SK-N-SH (cell line): ENCODE measurements at regions not wholly inside any gene's neighbourhood (a gene's known extent, or its start where the extent isn't known, plus 50 kb on each side); places are given as distances from the start of the nearest gene placed in this dataset.
A peak's percentile ranks its signal among the peaks of the same experiment; 100 is the strongest.

ENCODE experiments used
- CTCF ChIA-PET: fragments of 300-600, 350-600 bp; formaldehyde crosslinking; extraction: SDS; loops from one replicate; lab custom pipeline; 2021; lab: Yijun Ruan, JAX
- POLR2A ChIA-PET: fragments of 350-600 bp; sonication (Branson Sonifier 250); formaldehyde crosslinking; extraction: SDS; loops from one replicate; lab custom pipeline; 2020; ENCODE audit warnings: antibody characterized with exemption, inconsistent platforms; lab: Yijun Ruan, JAX
- DNase-seq: peaks from one replicate; pipeline ENCODE4 v3.0.0; 2012
- H2AFZ ChIP-seq: fragments of 200-600 bp; sonication (generic); 2 replicates; pipeline ENCODE4 v1.8.1; 2016; ENCODE audit warnings: antibody characterized with exemption, mild to moderate bottlenecking, low read depth
- H3F3A ChIP-seq: fragments of 200-600 bp; sonication (generic); replicated peaks from 2 replicates; pipeline ENCODE3; 2016; ENCODE audit warnings: antibody characterized with exemption, mild to moderate bottlenecking; ENCODE audit not compliant: insufficient read depth
- H3K27ac ChIP-seq, 2 experiments: fragments of 200-500 bp in 1 of 2; fragments of 200-600 bp in 1 of 2; sonication (Bioruptor generic) in 1 of 2; sonication (generic), shearing (Covaris generic) in 1 of 2; 2 replicates each; pipeline versions ENCODE4 v1.5.1 to v1.6.1; 2014 to 2016; ENCODE audit warnings: low read depth in 2 of 2, inconsistent platforms in 1 of 2, low read length in 1 of 2, mild to moderate bottlenecking in 1 of 2, mixed read lengths in 1 of 2
- H3K27me3 ChIP-seq: fragments of 200-600 bp; sonication (generic), shearing (Covaris generic); 2 replicates; pipeline ENCODE4 v1.6.1; 2016; ENCODE audit warnings: mixed run types; ENCODE audit not compliant: insufficient read depth
- H3K36me3 ChIP-seq, 2 experiments: fragments of 200-500 bp in 1 of 2; fragments of 200-600 bp in 1 of 2; sonication (Bioruptor generic) in 1 of 2; sonication (generic) in 1 of 2; replicated peaks in 1 of 2; 2 replicates each; pipeline versions ENCODE3 to v1.5.1; 2014 to 2016; ENCODE audit warnings: low read length in 1 of 2, mild to moderate bottlenecking in 1 of 2; ENCODE audit not compliant: insufficient read depth in 2 of 2, control insufficient read depth in 1 of 2
- H3K4me1 ChIP-seq, 2 experiments: fragments of 200-500 bp in 1 of 2; fragments of 200-600 bp in 1 of 2; sonication (Bioruptor generic) in 1 of 2; sonication (generic), shearing (Covaris generic) in 1 of 2; 2 replicates each; pipeline versions ENCODE4 v1.5.1 to v1.6.1; 2014 to 2016; ENCODE audit warnings: low read depth in 1 of 2, low read length in 1 of 2, mixed run types in 1 of 2; ENCODE audit not compliant: insufficient read depth in 2 of 2, control insufficient read depth in 1 of 2
- H3K4me2 ChIP-seq: fragments of 200-600 bp; sonication (generic), shearing (Covaris generic); 2 replicates; pipeline ENCODE4 v1.6.1; 2017; ENCODE audit warnings: mixed run types
- H3K4me3 ChIP-seq, 2 experiments: fragments of 200-500 bp in 1 of 2; fragments of 200-600 bp in 1 of 2; sonication (Bioruptor generic) in 1 of 2; sonication (generic), shearing (Covaris generic) in 1 of 2; 2 replicates each; pipeline versions ENCODE4 v1.5.1 to v1.8.1; 2014 to 2016; ENCODE audit warnings: low read depth in 2 of 2, inconsistent platforms in 1 of 2, low read length in 1 of 2, mild to moderate bottlenecking in 1 of 2, mixed read lengths in 1 of 2, moderate library complexity in 1 of 2
- H3K79me2 ChIP-seq: fragments of 200-600 bp; sonication (generic); 2 replicates; pipeline ENCODE4 v1.8.1; 2017; ENCODE audit warnings: mild to moderate bottlenecking; ENCODE audit not compliant: insufficient read depth
- H3K9ac ChIP-seq: fragments of 200-600 bp; sonication (generic); 2 replicates; pipeline ENCODE4 v1.6.1; 2017; ENCODE audit warnings: mixed run types
- H3K9me2 ChIP-seq: fragments of 200-600 bp; sonication (generic); 2 replicates; pipeline ENCODE4 v1.6.1; 2017; ENCODE audit warnings: mixed run types
- H3K9me3 ChIP-seq: fragments of 200-600 bp; sonication (generic); 2 replicates; pipeline ENCODE4 v1.6.1; 2017; ENCODE audit warnings: mixed run types, mild to moderate bottlenecking, moderate library complexity
- H4K20me1 ChIP-seq: fragments of 200-600 bp; sonication (generic); 2 replicates; pipeline ENCODE4 v1.6.1; 2017; ENCODE audit warnings: mild to moderate bottlenecking, mixed run types; ENCODE audit not compliant: insufficient read depth
- CHD2 ChIP-seq: fragments of 150-350 bp; IDR thresholded peaks from 2 replicates; pipeline ENCODE4 v1.6.1; 2018; ENCODE audit warnings: low read length; ENCODE audit not compliant: partially characterized antibody
- EP300 ChIP-seq, 2 experiments: IDR thresholded peaks; 2 replicates each; pipeline versions ENCODE4 v1.4.0 to v1.6.1; 2012; ENCODE audit warnings: borderline replicate concordance in 1 of 2, low read depth in 1 of 2, low read length in 1 of 2
- FOSL2 ChIP-seq: IDR thresholded peaks from 2 replicates; pipeline ENCODE4 v1.4.0; 2012; ENCODE audit warnings: low read depth, mild to moderate bottlenecking, moderate library complexity, borderline replicate concordance
- FOXJ3 ChIP-seq: sonication (generic); formaldehyde crosslinking; IDR thresholded peaks from 2 replicates; pipeline ENCODE4 v1.5.1; 2020; ENCODE audit warnings: mild to moderate bottlenecking, missing genetic modification reagents
- FOXM1 ChIP-seq: IDR thresholded peaks from 2 replicates; pipeline ENCODE4 v1.4.0; 2012; ENCODE audit warnings: low read depth, mild to moderate bottlenecking
- IRF3 ChIP-seq: fragments of 150-350 bp; IDR thresholded peaks from 2 replicates; pipeline ENCODE4 v1.6.1; 2016; ENCODE audit warnings: mild to moderate bottlenecking, low read depth, low read length
- MAX ChIP-seq: IDR thresholded peaks from 2 replicates; pipeline ENCODE4 v1.4.0; 2012; ENCODE audit warnings: low read depth
- POLR2AphosphoS5 ChIP-seq: IDR thresholded peaks from 2 replicates; pipeline ENCODE4 v1.6.1; 2012; ENCODE audit warnings: low read depth, low read length
- RAD21 ChIP-seq: IDR thresholded peaks from 2 replicates; pipeline ENCODE4 v1.6.1; 2012; ENCODE audit warnings: mild to moderate bottlenecking, low read length
- RCOR1 ChIP-seq: fragments of 150-350 bp; IDR thresholded peaks from 2 replicates; pipeline ENCODE4 v1.6.1; 2017; ENCODE audit warnings: antibody characterized with exemption, low read length
- RFX5 ChIP-seq: IDR thresholded peaks from 2 replicates; pipeline ENCODE4 v1.6.1; 2012; ENCODE audit warnings: mild to moderate bottlenecking, improper control_type of control experiment, low read length
- RXRA ChIP-seq: IDR thresholded peaks from 2 replicates; pipeline ENCODE4 v1.4.0; 2012; ENCODE audit warnings: low read depth, mild to moderate bottlenecking, borderline replicate concordance
- TCF12 ChIP-seq: IDR thresholded peaks from 2 replicates; pipeline ENCODE4 v1.4.0; 2012
- USF1 ChIP-seq: IDR thresholded peaks from 2 replicates; pipeline ENCODE4 v1.4.0; 2012; ENCODE audit warnings: low read depth, borderline replicate concordance
- USF2 ChIP-seq: fragments of 150-350 bp; IDR thresholded peaks from 2 replicates; pipeline ENCODE4 v1.6.1; 2017; ENCODE audit warnings: antibody characterized with exemption, low read length, low read depth, borderline replicate concordance
- ZBTB33 ChIP-seq: IDR thresholded peaks from 2 replicates; pipeline ENCODE4 v1.4.0; 2012; ENCODE audit warnings: low read depth, borderline replicate concordance
- WGBS: methylation state at CpG from one replicate; pipeline ENCODE4 v1.1.6; 2017; ENCODE audit warnings: low lambda C conversion rate; 5-methylcytosine and 5-hydroxymethylcytosine counted together

GRCh38 chr18:14922965-14923565, 175.1 kb downstream of the ANKRD30B start:
- no peak for TF ChIP-seq CHD2
- no peak for TF ChIP-seq EP300 (IDR thresholded peaks at IDR 0.05; ENCODE audit: borderline replicate concordance in 1 of 2, low read depth in 1 of 2, low read length in 1 of 2)
- TF ChIP-seq RCOR1, result no peak
- TF ChIP-seq POLR2AphosphoS5, result no peak
- TF ChIP-seq FOSL2, result no peak
- TF ChIP-seq RAD21, result no peak
- no peak for TF ChIP-seq USF2
- no peak for TF ChIP-seq MAX
- no peak for TF ChIP-seq FOXJ3 (CRISPR knock-in tag)
- TF ChIP-seq USF1, result no peak
- no peak for TF ChIP-seq IRF3
- no peak for TF ChIP-seq TCF12
- TF ChIP-seq RFX5, result no peak
- no peak for TF ChIP-seq RXRA
- TF ChIP-seq, all 33 proteins: peak for 0
- no peaks in the 10 kb centered on the region for H3K79me2 ChIP-seq
- ChIA-PET CTCF (no interaction called here), POLR2A (no interaction called here)
- H3K4me2 ChIP-seq, result no peak overlapping the region
- no peaks in the 10 kb centered on the region for H3K9me3 ChIP-seq
- no peaks in the 10 kb centered on the region for H3K9me2 ChIP-seq
- DNase-seq, result no peak
- H3K4me3 ChIP-seq, result no peak overlapping the region
- no peaks in the 10 kb centered on the region for H4K20me1 ChIP-seq
- no peaks in the 10 kb centered on the region for H3K36me3 ChIP-seq
- no peak overlapping the region for H3K9ac ChIP-seq
- no peak overlapping the region for H2AFZ ChIP-seq
- no peaks in the 10 kb centered on the region; the same call in 1 of the 2 replicates for H3K27me3 ChIP-seq
- H3K27ac ChIP-seq, result no peak overlapping the region
- no peaks in the 10 kb centered on the region for H3K4me1 ChIP-seq
- 30% methylated on average over 3 of the region's 4 CpGs for WGBS
- no peaks in the 10 kb centered on the region for H3F3A ChIP-seq

GRCh38 chr18:14924226-14924625, 176.3 kb downstream of the ANKRD30B start:
- H3K9me3 ChIP-seq, result no peaks in the 10 kb centered on the region
- no peaks in the 10 kb centered on the region for H3K9me2 ChIP-seq
- no peak for DNase-seq
- H3F3A ChIP-seq, result no peaks in the 10 kb centered on the region
- no peak overlapping the region for H3K27ac ChIP-seq
- no peaks in the 10 kb centered on the region for H3K79me2 ChIP-seq
- no peak overlapping the region for H3K9ac ChIP-seq
- POLR2A ChIA-PET, result no interaction called here
- H2AFZ ChIP-seq, result no peak overlapping the region
- no peaks in the 10 kb centered on the region; the same call in 1 of the 2 replicates for H3K27me3 ChIP-seq
- no peaks in the 10 kb centered on the region for H4K20me1 ChIP-seq
- no peaks in the 10 kb centered on the region for H3K36me3 ChIP-seq
- CTCF ChIA-PET, result no interaction called here
- H3K4me3 ChIP-seq, result no peak overlapping the region
- no peaks in the 10 kb centered on the region for H3K4me1 ChIP-seq
- WGBS, result 10% methylated on average over 4 of the region's 4 CpGs
- TF ChIP-seq CHD2 (no peak), POLR2AphosphoS5 (no peak), ZBTB33 (no peak), EP300 (IDR thresholded peaks at IDR 0.05; ENCODE audit: borderline replicate concordance in 1 of 2, low read depth in 1 of 2, low read length in 1 of 2) (no peak), MAX (0 out of 2 replicates have a peak, but pooled peaks have one; percentile 12), IRF3 (no peak), FOXM1 (no peak)
- no peak overlapping the region for H3K4me2 ChIP-seq
